Activated CD4-positive, alpha-beta T cell treated with anti-CD3 and anti-CD28 coated beads, Interleukin-2, amount 50 U/mL, for 48 hours (primary cell): ENCODE measurements at regions not wholly inside any gene's neighbourhood (a gene's known extent, or its start where the extent isn't known, plus 50 kb on each side); places are given as distances from the start of the nearest gene placed in this dataset.

ENCODE experiments used
- DNase-seq, 2 experiments: peaks; one replicate each; pipeline ENCODE4 v3.0.0-alpha.2; 2020

GRCh38 chr18:75563150-75563549 lies 135.6 kb upstream of the SMIM21 start:
- no peak for DNase-seq

GRCh38 chr18:75562216-75562615 lies 134.7 kb upstream of the SMIM21 start:
- DNase-seq = no peak

- DNase-seq = no peak
Observed at GRCh38 chr18:75558790-75559189, 131.3 kb upstream of the SMIM21 start.

GRCh38 chr18:75556841-75557240 lies 129.3 kb upstream of the SMIM21 start:
- DNase-seq = no peak

GRCh38 chr18:75554644-75555185 lies 127.2 kb upstream of the SMIM21 start:
- DNase-seq = no peak

GRCh38 chr18:75554176-75554575 lies 126.7 kb upstream of the SMIM21 start:
- no peak for DNase-seq

GRCh38 chr18:75553021-75553420 lies 125.5 kb upstream of the SMIM21 start:
- DNase-seq = no peak

GRCh38 chr18:75551071-75551470 lies 123.6 kb upstream of the SMIM21 start:
- DNase-seq = no peak

GRCh38 chr18:75548353-75548905 lies 120.9 kb upstream of the SMIM21 start:
- DNase-seq = no peak

GRCh38 chr18:75546964-75547363 lies 119.5 kb upstream of the SMIM21 start:
- no peak for DNase-seq

GRCh38 chr18:75545189-75545588 lies 117.7 kb upstream of the SMIM21 start:
- no peak for DNase-seq

- DNase-seq = no peak
Observed at GRCh38 chr18:75544496-75544895, 117.0 kb upstream of the SMIM21 start.

- no peak for DNase-seq
Observed at GRCh38 chr18:75544051-75544481, 116.6 kb upstream of the SMIM21 start.

GRCh38 chr18:75538727-75539126 lies 111.2 kb upstream of the SMIM21 start:
- DNase-seq = no peak

- DNase-seq = no peak
Observed at GRCh38 chr18:75533950-75534349, 106.4 kb upstream of the SMIM21 start.

- DNase-seq = no peak
Observed at GRCh38 chr18:75533209-75533608, 105.7 kb upstream of the SMIM21 start.

GRCh38 chr18:75531851-75532459 lies 104.5 kb upstream of the SMIM21 start:
- DNase-seq = no peak

GRCh38 chr18:75531212-75531850 lies 103.8 kb upstream of the SMIM21 start:
- no peak for DNase-seq

- no peak for DNase-seq
Observed at GRCh38 chr18:75530566-75531211, 103.2 kb upstream of the SMIM21 start.

- no peak for DNase-seq
Observed at GRCh38 chr18:75530118-75530517, 102.6 kb upstream of the SMIM21 start.

- DNase-seq = no peak
Observed at GRCh38 chr18:75529394-75529793, 101.9 kb upstream of the SMIM21 start.

- DNase-seq = no peak
Observed at GRCh38 chr18:75527848-75528685, 100.6 kb upstream of the SMIM21 start.

GRCh38 chr18:75526038-75526437 lies 98.5 kb upstream of the SMIM21 start:
- DNase-seq = no peak
